Common myeloid progenitor, CD34-positive (primary cell): ENCODE measurements at regions not wholly inside any gene's neighbourhood (a gene's known extent, or its start where the extent isn't known, plus 50 kb on each side); places are given as distances from the start of the nearest gene placed in this dataset.
"Not testable (repeated sequence)": the region's sequence is repeated elsewhere in the genome, so short reads cannot be mapped to it uniquely, and the experiment has no call there.

Experiments used
- CTCF ChIA-PET: fragments of 350-600 bp; sonication (Branson Sonifier 250); formaldehyde crosslinking; loops from one replicate; lab custom pipeline; 2021; ENCODE audit warnings: antibody characterized with exemption; lab: Charles Lee
- POLR2A ChIA-PET: fragments of 350-600 bp; sonication (Branson Sonifier 250); formaldehyde crosslinking; loops from one replicate; lab custom pipeline; 2021; ENCODE audit warnings: antibody characterized with exemption; lab: Charles Lee
- DNase-seq, 3 donors: peaks; one replicate each; pipeline versions ENCODE4 v3.0.0 to v3.0.0-alpha.2; 2013
- H3K27ac ChIP-seq, 2 experiments: 1 replicate in 1 of 2; 2 replicates in 1 of 2; pipeline ENCODE4 v1.7.0; 2013; ENCODE audit warnings: inconsistent platforms in 2 of 2, low read length in 2 of 2, mild to moderate bottlenecking in 2 of 2, low read depth in 1 of 2, moderate library complexity in 1 of 2; ENCODE audit not compliant: severe bottlenecking in 2 of 2, insufficient read depth in 1 of 2, poor library complexity in 1 of 2
- H3K27me3 ChIP-seq, 5 experiments: replicated peaks in 2 of 5; 1 replicate in 3 of 5; 2 replicates in 2 of 5; pipeline versions ENCODE4 v1.6.1 to v1.7.0; 2013; ENCODE audit warnings: low read length in 4 of 5, mild to moderate bottlenecking in 2 of 5, moderate library complexity in 2 of 5, inconsistent platforms in 1 of 5; ENCODE audit not compliant: insufficient read depth in 5 of 5, control insufficient read depth in 4 of 5
- H3K36me3 ChIP-seq, 4 experiments: 1 replicate in 2 of 4; 2 replicates in 2 of 4; pipeline versions ENCODE4 v1.6.1 to v1.7.0; 2013; ENCODE audit warnings: low read length in 3 of 4, control low read depth in 1 of 4, mild to moderate bottlenecking in 1 of 4; ENCODE audit not compliant: control insufficient read depth in 4 of 4, insufficient read depth in 4 of 4
- H3K4me1 ChIP-seq, 4 experiments: 1 replicate in 3 of 4; 2 replicates in 1 of 4; pipeline versions ENCODE4 v1.6.1 to v1.7.1; 2013; ENCODE audit warnings: low read length in 3 of 4, mild to moderate bottlenecking in 3 of 4, control low read depth in 1 of 4, inconsistent platforms in 1 of 4, moderate library complexity in 1 of 4; ENCODE audit not compliant: control insufficient read depth in 4 of 4, insufficient read depth in 4 of 4; ENCODE audit errors: control extremely low read depth in 1 of 4
- H3K4me3 ChIP-seq, 7 experiments: 1 replicate in 4 of 7; 2 replicates in 3 of 7; pipeline versions ENCODE4 v1.5.1 to v1.7.0; 2013; ENCODE audit warnings: mild to moderate bottlenecking in 7 of 7, low read length in 6 of 7, moderate library complexity in 6 of 7, inconsistent platforms in 2 of 7, low read depth in 2 of 7, control low read depth in 1 of 7; ENCODE audit not compliant: insufficient read depth in 4 of 7, control insufficient read depth in 1 of 7; ENCODE audit errors: extremely low read depth in 1 of 7
- H3K9me3 ChIP-seq, 5 experiments: 1 replicate in 4 of 5; 2 replicates in 1 of 5; pipeline versions ENCODE4 v1.6.1 to v1.7.1; 2013; ENCODE audit warnings: low read length in 4 of 5, mild to moderate bottlenecking in 2 of 5, inconsistent platforms in 1 of 5, low read depth in 1 of 5, moderate library complexity in 1 of 5; ENCODE audit not compliant: control insufficient read depth in 4 of 5, insufficient read depth in 2 of 5; ENCODE audit errors: control extremely low read depth in 1 of 5
- WGBS: methylation state at CpG from one replicate; pipeline ENCODE4 v1.1.5; 2013; ENCODE audit not compliant: insufficient coverage; 5-methylcytosine and 5-hydroxymethylcytosine counted together

DNA sequence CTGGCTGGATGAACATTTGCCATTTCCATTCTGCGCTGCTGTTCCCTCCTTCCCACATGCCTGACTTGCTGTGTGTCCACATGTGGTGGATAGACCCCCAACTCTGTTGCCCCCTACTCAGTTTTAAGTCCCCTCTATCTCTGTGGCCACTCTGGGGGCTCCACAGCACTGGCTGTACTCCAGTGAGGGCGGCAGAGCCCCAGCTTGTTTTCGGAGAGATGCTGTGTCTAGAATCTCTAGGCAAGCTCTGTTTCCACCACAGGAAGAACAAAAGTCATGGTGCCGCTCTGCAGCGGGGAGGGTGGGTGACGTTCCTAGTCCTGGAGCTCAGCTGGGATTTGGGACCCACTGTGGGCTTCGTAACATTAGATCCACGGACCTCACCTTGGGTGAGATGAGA, 570.4 kb upstream of the B3GAT1 start:
- H3K9me3 ChIP-seq, H3K36me3 ChIP-seq, CTCF ChIA-PET, H3K27me3 ChIP-seq, DNase-seq, H3K27ac ChIP-seq, H3K4me1 ChIP-seq, H3K4me3 ChIP-seq: not testable (repeated sequence)
- 91% methylated on average over 7 of the region's 8 CpGs for WGBS
- POLR2A ChIA-PET, result interaction anchor here (0.6 kb wide), 1 partner anchor 1430 kb away, joined by 3 read pairs; no protein-coding TSS in a partner anchor

- POLR2A ChIA-PET, result no interaction called here
Observed at GRCh38 chr11:134981835-134982234, 569.8 kb upstream of the B3GAT1 start.

GRCh38 chr11:134980819-134981710, 569.0 kb upstream of the B3GAT1 start:
- H3K9me3 ChIP-seq, result no peaks in the 10 kb centered on the region
- 80% methylated on average over 7 of the region's 13 CpGs for WGBS
- CTCF ChIA-PET, result no interaction called here

More at GRCh38 chr11:134981835-134982234, 569.8 kb upstream of the B3GAT1 start:
- no peak for DNase-seq
- 73% methylated on average over 2 of the region's 4 CpGs for WGBS
- Histone ChIP-seq H3K27ac (no peak overlapping the region), H3K27me3 (peaks cover 0 to 6% (median 0%) of the 10 kb centered on the region in 5 experiments), H3K4me1 (no peaks in the 10 kb centered on the region), H3K4me3 (no peak overlapping the region), H3K9me3 (no peaks in the 10 kb centered on the region), H3K36me3 (no peaks in the 10 kb centered on the region)
- CTCF ChIA-PET, result no interaction called here

GRCh38 chr11:134979089-134979457, 567.0 kb upstream of the B3GAT1 start:
- H3K27me3 ChIP-seq, POLR2A ChIA-PET, DNase-seq, H3K36me3 ChIP-seq, H3K4me3 ChIP-seq, H3K27ac ChIP-seq, H3K9me3 ChIP-seq, CTCF ChIA-PET, H3K4me1 ChIP-seq: not testable (repeated sequence)
- WGBS, result 100% methylated on average over 4 of the region's 12 CpGs

More at GRCh38 chr11:134980819-134981710, 569.0 kb upstream of the B3GAT1 start:
- no peak overlapping the region for H3K27ac ChIP-seq
- no peaks in the 10 kb centered on the region for H3K4me1 ChIP-seq
- no peak overlapping the region for H3K4me3 ChIP-seq
- H3K27me3 ChIP-seq, result peaks cover 0 to 6% (median 0%) of the 10 kb centered on the region in 5 experiments
- H3K36me3 ChIP-seq, result no peaks in the 10 kb centered on the region
- DNase-seq, result no peak
- POLR2A ChIA-PET, result no interaction called here

- no peaks in the 10 kb centered on the region for H3K36me3 ChIP-seq
- ChIA-PET CTCF (no interaction called here), POLR2A (no interaction called here)
- no peaks in the 10 kb centered on the region for H3K4me1 ChIP-seq
- H3K9me3 ChIP-seq, result peaks cover 0 to 4% (median 0%) of the 10 kb centered on the region in 5 experiments
- WGBS, result 96% methylated on average over 16 of the region's 21 CpGs
- peaks cover 0 to 6% (median under 1%) of the 10 kb centered on the region in 5 experiments for H3K27me3 ChIP-seq
- H3K4me3 ChIP-seq, result no peak overlapping the region
- no peak overlapping the region for H3K27ac ChIP-seq
- no peak for DNase-seq
Observed at GRCh38 chr11:134978388-134979088, 566.5 kb upstream of the B3GAT1 start.

GRCh38 chr11:134976551-134976950, 564.5 kb upstream of the B3GAT1 start:
- Histone ChIP-seq H3K36me3 (no peaks in the 10 kb centered on the region), H3K27ac (no peak overlapping the region), H3K27me3 (peaks cover 0 to 6% (median 2%) of the 10 kb centered on the region in 5 experiments), H3K4me1 (no peaks in the 10 kb centered on the region), H3K4me3 (no peak overlapping the region), H3K9me3 (peaks cover 0 to 4% (median 0%) of the 10 kb centered on the region in 5 experiments)
- WGBS, result 80% methylated on average over 6 of the region's 7 CpGs
- POLR2A ChIA-PET, result no interaction called here
- no peak for DNase-seq
- CTCF ChIA-PET, result no interaction called here
